ENCODE measurements at regions not wholly inside any gene's neighbourhood (a gene's known extent, or its start where the extent isn't known, plus 50 kb on each side); places are given as distances from the start of the nearest gene placed in this dataset.
"Not testable (repeated sequence)": the region's sequence is repeated elsewhere in the genome, so short reads cannot be mapped to it uniquely, and the experiment has no call there.

DNA sequence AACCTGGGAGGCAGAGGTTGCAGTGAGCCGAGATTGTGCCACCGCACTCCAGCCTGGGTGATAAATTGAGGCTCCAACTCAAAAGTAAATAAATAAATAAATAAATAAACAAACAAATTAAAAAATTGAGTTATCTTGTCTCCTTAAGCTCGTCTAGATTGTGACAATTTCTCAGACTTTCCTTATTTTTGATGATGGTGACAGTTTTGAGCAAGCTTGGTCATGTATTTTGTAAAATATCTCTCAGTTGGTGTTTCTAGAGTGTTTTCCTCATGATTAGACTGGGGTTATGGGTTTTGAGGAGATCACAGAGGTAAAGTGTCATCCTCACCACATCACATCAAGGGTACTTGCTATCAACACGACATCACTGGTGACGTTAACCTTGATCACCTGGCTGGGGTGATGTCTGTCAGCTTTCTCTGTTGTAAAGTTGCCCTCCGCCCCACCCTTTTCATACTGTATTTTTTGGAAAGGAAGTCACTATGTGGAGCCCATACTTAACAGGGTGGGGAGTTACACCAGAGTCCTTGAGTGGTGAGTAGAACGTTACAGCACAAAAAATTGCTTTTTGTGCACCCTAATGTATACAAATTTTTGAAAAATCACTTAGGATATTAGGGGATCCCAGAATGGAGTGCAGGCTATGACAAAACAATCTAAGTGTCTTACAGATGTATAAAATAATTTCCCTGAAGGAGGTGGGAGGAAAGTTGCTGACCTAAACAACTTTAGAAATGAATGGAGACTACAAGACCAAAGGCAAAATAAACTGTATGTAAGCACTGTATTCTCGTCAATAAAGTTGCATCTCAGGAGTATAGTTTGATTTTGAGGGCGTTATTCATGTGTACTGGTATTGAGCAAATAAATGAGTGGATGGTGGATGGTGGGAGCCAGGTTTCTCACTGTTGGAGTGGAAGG, 116.4 kb upstream of the SGK1 start:
- ATAC-seq (ENCODE audit: low FRiP score) (no peak), DNase-seq (ENCODE audit: low spot score) (no peak)
- TF ChIP-seq, protein P1, sequence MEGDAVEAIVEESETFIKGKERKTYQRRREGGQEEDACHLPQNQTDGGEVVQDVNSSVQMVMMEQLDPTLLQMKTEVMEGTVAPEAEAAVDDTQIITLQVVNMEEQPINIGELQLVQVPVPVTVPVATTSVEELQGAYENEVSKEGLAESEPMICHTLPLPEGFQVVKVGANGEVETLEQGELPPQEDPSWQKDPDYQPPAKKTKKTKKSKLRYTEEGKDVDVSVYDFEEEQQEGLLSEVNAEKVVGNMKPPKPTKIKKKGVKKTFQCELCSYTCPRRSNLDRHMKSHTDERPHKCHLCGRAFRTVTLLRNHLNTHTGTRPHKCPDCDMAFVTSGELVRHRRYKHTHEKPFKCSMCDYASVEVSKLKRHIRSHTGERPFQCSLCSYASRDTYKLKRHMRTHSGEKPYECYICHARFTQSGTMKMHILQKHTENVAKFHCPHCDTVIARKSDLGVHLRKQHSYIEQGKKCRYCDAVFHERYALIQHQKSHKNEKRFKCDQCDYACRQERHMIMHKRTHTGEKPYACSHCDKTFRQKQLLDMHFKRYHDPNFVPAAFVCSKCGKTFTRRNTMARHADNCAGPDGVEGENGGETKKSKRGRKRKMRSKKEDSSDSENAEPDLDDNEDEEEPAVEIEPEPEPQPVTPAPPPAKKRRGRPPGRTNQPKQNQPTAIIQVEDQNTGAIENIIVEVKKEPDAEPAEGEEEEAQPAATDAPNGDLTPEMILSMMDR (IDR thresholded peaks at IDR 0.05) = no peak

DNA sequence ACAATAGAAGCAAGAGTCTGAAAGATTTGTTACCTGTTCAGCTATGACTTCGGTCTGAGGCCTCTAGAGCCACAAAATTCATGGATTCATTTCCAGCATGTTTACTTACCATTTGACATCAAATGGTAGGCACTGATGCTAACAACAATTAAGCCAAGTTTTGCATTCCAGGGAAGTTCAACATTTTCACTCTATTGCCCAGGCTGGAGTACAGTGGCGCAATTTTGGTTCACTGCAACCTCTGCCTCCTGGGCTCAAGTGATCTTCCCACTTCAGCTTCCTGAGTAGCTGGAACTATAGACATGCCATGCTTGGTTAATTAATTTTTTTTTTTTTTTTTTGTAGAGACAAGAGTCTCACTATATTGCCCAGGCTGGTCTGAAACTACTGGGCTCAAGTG, 114.1 kb upstream of the SGK1 start:
- DNase-seq (ENCODE audit: low spot score) (no peak), ATAC-seq (ENCODE audit: low FRiP score) (no peak)
- TF ChIP-seq, protein P1 (IDR thresholded peaks at IDR 0.05) = no peak

DNA sequence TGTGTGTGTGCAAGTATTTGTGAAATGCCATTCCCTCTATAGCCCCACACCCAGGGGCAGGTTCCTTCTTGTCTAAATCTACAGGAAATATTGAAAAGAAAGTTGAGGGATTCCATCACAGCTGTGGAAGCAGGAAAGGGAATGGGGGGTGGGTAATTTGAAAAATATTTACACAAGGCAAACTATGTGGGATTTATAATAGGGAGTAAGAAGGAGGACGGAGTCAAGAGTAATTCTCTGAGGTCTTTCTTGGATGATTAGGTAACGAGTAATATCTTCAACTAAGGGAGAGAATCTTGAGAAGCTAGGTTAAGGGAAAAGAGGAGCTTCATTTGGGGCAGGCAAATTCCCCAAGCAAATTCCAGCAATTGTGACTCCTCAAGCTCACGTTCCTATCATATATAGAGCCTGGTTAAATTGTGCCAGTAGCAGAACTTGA, 113.5 kb upstream of the SGK1 start:
- ATAC-seq (ENCODE audit: low FRiP score) = no peak
- no peak for DNase-seq (ENCODE audit: low spot score)
- TF ChIP-seq, protein P1 (IDR thresholded peaks at IDR 0.05) = no peak

DNA sequence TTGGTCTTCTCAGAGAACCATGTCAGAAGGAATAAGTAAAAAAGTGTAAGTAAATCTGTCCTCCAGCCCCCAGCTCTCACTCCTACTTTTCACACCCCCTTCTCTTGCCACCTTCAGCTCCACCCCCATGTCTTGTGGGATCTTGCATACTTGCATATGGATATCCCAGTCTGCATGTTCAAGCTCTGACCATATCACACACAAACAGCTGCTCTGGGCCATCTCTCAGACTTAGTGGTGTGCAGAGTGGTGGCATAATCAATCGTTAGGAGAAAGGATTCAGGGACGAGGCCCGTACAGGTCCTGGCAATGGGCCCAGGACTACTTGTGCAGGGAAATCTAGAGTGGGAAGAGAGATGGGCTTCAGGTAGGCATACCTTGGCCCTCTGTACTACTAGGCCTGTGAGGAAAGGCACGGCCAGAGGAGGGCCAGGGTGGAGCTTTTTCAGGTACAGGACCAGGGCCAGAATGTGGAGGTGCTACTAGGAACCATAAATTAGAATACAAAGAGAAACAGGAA, 112.0 kb upstream of the SGK1 start:
- ATAC-seq (ENCODE audit: low FRiP score) = no peak
- DNase-seq (ENCODE audit: low spot score) = no peak
- TF ChIP-seq, protein P1 (IDR thresholded peaks at IDR 0.05) = no peak

DNA sequence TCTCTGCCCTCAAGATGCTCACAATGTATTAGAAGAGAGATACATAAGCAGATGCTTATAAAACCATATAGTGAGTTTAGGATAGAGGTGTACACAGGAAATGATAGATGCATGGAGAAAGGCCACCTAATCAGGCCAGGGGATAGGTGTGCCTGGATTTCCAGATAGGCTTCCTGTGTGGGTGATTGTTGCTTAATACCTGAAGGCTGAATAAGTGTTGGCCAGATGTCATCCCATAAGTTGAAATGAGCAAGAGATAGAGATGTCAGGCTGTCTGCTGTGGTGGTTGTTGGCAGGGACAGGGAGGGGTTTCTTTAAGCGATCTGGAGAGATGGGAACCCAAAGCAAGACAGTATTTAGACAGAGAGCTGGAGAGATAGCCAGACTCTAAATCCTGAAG, 109.8 kb upstream of the SGK1 start:
- TF ChIP-seq, protein P1 (IDR thresholded peaks at IDR 0.05) = no peak

DNA sequence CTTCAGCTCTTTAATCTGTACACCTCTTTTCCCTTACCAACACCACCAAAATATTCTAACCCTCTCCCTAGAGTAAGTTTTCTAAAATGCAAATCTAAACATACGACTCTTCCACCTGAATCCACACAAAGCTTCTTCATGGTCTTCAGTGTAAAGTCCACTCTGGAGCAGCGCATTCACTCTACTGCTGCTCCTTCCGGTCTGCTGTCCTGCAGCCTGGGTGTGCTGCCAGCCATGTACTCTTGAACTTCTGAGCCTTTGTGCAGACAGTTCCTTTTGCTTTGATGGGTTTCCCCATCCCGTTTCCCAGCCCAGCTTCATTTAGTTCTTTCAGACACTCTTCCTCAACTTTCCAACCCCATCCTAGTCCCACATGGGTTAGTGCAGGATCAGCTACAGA, 108.7 kb upstream of the SGK1 start:
- TF ChIP-seq, protein P1 (IDR thresholded peaks at IDR 0.05) = no peak
- DNase-seq (ENCODE audit: low spot score) (no peak), ATAC-seq (ENCODE audit: low FRiP score) (no peak)

More for the DNA sequence above, 109.8 kb upstream of the SGK1 start:
- ATAC-seq (ENCODE audit: low FRiP score) (no peak), DNase-seq (ENCODE audit: low spot score) (no peak)

DNA sequence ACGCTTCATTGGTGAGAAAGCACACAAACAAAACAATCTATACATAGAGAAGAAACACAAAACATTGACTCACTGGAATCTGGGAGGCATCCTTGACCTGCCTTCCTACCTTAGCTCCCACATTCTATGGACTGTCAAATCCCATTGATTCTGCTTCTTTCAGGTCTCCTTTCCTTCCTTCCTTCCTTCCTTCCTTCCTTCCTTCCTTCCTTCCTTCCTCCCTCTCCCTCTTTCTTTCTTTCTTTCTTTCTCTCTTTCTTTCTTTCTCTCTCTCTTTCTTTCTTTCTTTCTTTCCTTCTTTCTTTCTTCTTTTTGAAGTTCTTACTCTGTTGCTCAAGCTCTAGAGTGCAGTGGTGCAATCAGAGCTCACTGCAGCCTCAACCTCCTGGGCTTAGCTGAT, 108.0 kb upstream of the SGK1 start:
- not testable (repeated sequence) for DNase-seq (ENCODE audit: low spot score)

More for the DNA sequence above, 108.0 kb upstream of the SGK1 start:
- ATAC-seq (ENCODE audit: low FRiP score) = not testable (repeated sequence)
